ENCODE measurements at regions not wholly inside any gene's neighbourhood (a gene's known extent, or its start where the extent isn't known, plus 50 kb on each side); places are given as distances from the start of the nearest gene placed in this dataset.

- TF ChIP-seq CTCF (IDR thresholded peaks at IDR 0.05) (peak; percentile 89), GABPB1 (CRISPR knock-in tag; IDR thresholded peaks at IDR 0.05) (no peak), NFE2L1 (CRISPR knock-in tag; IDR thresholded peaks at IDR 0.05) (no peak), FOXJ3 (CRISPR knock-in tag; IDR thresholded peaks at IDR 0.05; ENCODE audit: borderline replicate concordance) (no peak), HMGXB4 (CRISPR knock-in tag; IDR thresholded peaks at IDR 0.05) (no peak), ZNF263 (CRISPR knock-in tag; IDR thresholded peaks at IDR 0.05; ENCODE audit: low read depth) (no peak), ATF6 (CRISPR knock-in tag; IDR thresholded peaks at IDR 0.05) (no peak), USF1 (CRISPR knock-in tag; IDR thresholded peaks at IDR 0.05) (no peak), IRF1 (CRISPR knock-in tag; IDR thresholded peaks at IDR 0.05) (no peak), MLX (CRISPR knock-in tag; IDR thresholded peaks at IDR 0.05) (no peak), NR2C2 (CRISPR knock-in tag; IDR thresholded peaks at IDR 0.05) (no peak), RELA (CRISPR knock-in tag; IDR thresholded peaks at IDR 0.05; ENCODE audit: borderline replicate concordance) (no peak), ZNF425 (CRISPR knock-in tag; conservative IDR thresholded peaks at IDR 0.05) (no peak)
Observed at GRCh38 chr15:97234851-97235610, 725.5 kb upstream of the ARRDC4 start.

Measured in WTC11 (cell line).